ENCODE measurements at regions not wholly inside any gene's neighbourhood (a gene's known extent, or its start where the extent isn't known, plus 50 kb on each side); places are given as distances from the start of the nearest gene placed in this dataset.

GRCh38 chr17:73900516-73900915 is 256.3 kb upstream of the SDK2 start:
- Histone ChIP-seq H3K4me1 (replicated peaks in 1 of 4; ENCODE audit: control insufficient read depth in 3 of 4, insufficient read depth in 4 of 4, low read length in 3 of 4) (peaks cover 3 to 15% (median 8%) of the 10 kb centered on the region in 4 experiments; a peak in 6 of 7 replicates), H3K27ac (ENCODE audit: low read depth, low read length) (no peak overlapping the region), H2BK12ac (ENCODE audit: low read depth, low read length) (no peak overlapping the region), H2AK5ac (ENCODE audit: low read depth, low read length) (no peak overlapping the region; the same call in 1 of the 2 replicates), H2BK15ac (ENCODE audit: low read length) (no peak overlapping the region), H4K5ac (ENCODE audit: insufficient read length, low read depth, low read length) (no peak overlapping the region), H3K79me1 (ENCODE audit: low read depth, low read length) (no peaks in the 10 kb centered on the region), H4K91ac (replicated peaks; ENCODE audit: insufficient read length, low read length) (no peak overlapping the region), H2AFZ (ENCODE audit: low read length) (no peak overlapping the region), H3K9me3 (ENCODE audit: insufficient read depth in 2 of 2, low read depth in 1 of 2, low read length in 1 of 2) (no peaks in the 10 kb centered on the region), H3K4me3 (ENCODE audit: extremely low read depth in 1 of 4, insufficient read depth in 2 of 4, low read depth in 3 of 4, low read length in 4 of 4) (no peak overlapping the region), H3K56ac (replicated peaks; ENCODE audit: insufficient read length, low read depth, low read length) (no peak overlapping the region), H3K4ac (replicated peaks; ENCODE audit: insufficient read length, low read depth, low read length) (no peak overlapping the region), H2BK5ac (ENCODE audit: low read depth, low read length) (no peak overlapping the region), H4K20me1 (replicated peaks in 1 of 2; ENCODE audit: control insufficient read depth in 1 of 2, insufficient read depth in 2 of 2, low read length in 2 of 2) (peaks cover 4 to 5% of the 10 kb centered on the region in 2 experiments), H3K23ac (ENCODE audit: insufficient read length) (no peak overlapping the region), H3K36me3 (ENCODE audit: control insufficient read depth in 2 of 4, insufficient read depth in 4 of 4, low read length in 3 of 4) (no peaks in the 10 kb centered on the region), H2BK20ac (ENCODE audit: low read length) (no peak overlapping the region), H3K18ac (ENCODE audit: extremely low read depth, low read length) (no peak overlapping the region), H4K8ac (ENCODE audit: extremely low read depth, insufficient read depth, low read length) (no peak overlapping the region; the same call in 1 of the 2 replicates), H3K79me2 (ENCODE audit: control insufficient read depth in 1 of 2, insufficient read depth in 2 of 2, low read length in 2 of 2) (no peaks in the 10 kb centered on the region), H3K4me2 (ENCODE audit: insufficient read depth in 1 of 2, low read depth in 2 of 2, low read length in 2 of 2) (no peak overlapping the region; a peak in 1 of 4 replicates), H3K14ac (ENCODE audit: insufficient read length) (no peak overlapping the region), H2BK120ac (replicated peaks; ENCODE audit: low read depth, low read length) (no peak overlapping the region), H3K9ac (replicated peaks in 1 of 4; ENCODE audit: extremely low read depth in 1 of 4, low read depth in 3 of 4, low read length in 3 of 4) (no peak overlapping the region), H3K23me2 (ENCODE audit: low read depth, low read length) (peaks cover 10% of the 10 kb centered on the region), H3K27me3 (replicated peaks in 1 of 4; ENCODE audit: control insufficient read depth in 3 of 4, extremely low read depth in 1 of 4, insufficient read depth in 3 of 4, low read length in 3 of 4) (peaks cover 33 to 71% (median 56%) of the 10 kb centered on the region in 4 experiments)
- FAIRE-seq = no peak
- WGBS, 2 experiments (ENCODE audit: extremely low coverage in 1 of 2, insufficient coverage in 1 of 2, insufficient read length in 1 of 2, insufficient replicate concordance in 2 of 2, low coverage in 1 of 2, low lambda C conversion rate in 2 of 2, missing lambda C conversion rate in 1 of 2) = 79% methylated on average over 7 of the region's 7 CpGs; no CpG with 5 or more reads in 1 of the 2 experiments
- ChIA-PET POLR2A (ENCODE audit: partially characterized antibody) (no interaction called here), CTCF (ENCODE audit: partially characterized antibody) (interaction anchor here (1.1 to 2.0 kb wide), 4 partner anchors 10 to 254 kb away, joined by 3 to 8 read pairs (median 4); no protein-coding TSS in a partner anchor)
- DNase-seq (ENCODE audit: low read depth in 1 of 2, low spot score in 2 of 2) = no peak
- TF ChIP-seq EGR1 (IDR thresholded peaks at IDR 0.05; ENCODE audit: borderline replicate concordance, low read depth, low read length) = no peak
- no peak for TF ChIP-seq CTCF (IDR thresholded peaks at IDR 0.05; ENCODE audit: control extremely low read depth in 1 of 3, insufficient read depth in 1 of 3, low read depth in 1 of 3, low read length in 3 of 3)
- no peak for TF ChIP-seq FOSL1 (IDR thresholded peaks at IDR 0.05; ENCODE audit: insufficient read depth, low read depth, low read length)
